Neural cell (in vitro differentiated cells): ENCODE measurements at regions not wholly inside any gene's neighbourhood (a gene's known extent, or its start where the extent isn't known, plus 50 kb on each side); places are given as distances from the start of the nearest gene placed in this dataset.

Experiments used
- H2AFZ ChIP-seq: fragments of 200-600, 300-800 bp; sonication (generic), shearing (Covaris generic); 2 replicates; pipeline ENCODE4 v1.6.0; 2014; ENCODE audit warnings: low read depth, mild to moderate bottlenecking, antibody characterized with exemption, low read length, moderate library complexity
- H3F3A ChIP-seq: fragments of 200-600 bp; shearing (Covaris generic); 2 replicates; pipeline ENCODE4 v1.6.1; 2016; ENCODE audit warnings: mild to moderate bottlenecking, moderate library complexity, mixed read lengths, antibody characterized with exemption, low read length; ENCODE audit not compliant: insufficient read depth, poor library complexity, severe bottlenecking
- H3K27ac ChIP-seq: fragments of 200-600, 300-800 bp; sonication (generic), shearing (Covaris generic); 2 replicates; pipeline ENCODE4 v1.5.1; 2014; ENCODE audit warnings: mild to moderate bottlenecking, low read length, moderate library complexity
- H3K27me3 ChIP-seq: fragments of 300-800, 200-600 bp; sonication (generic), shearing (Covaris generic); 2 replicates; pipeline ENCODE4 v1.6.0; 2014; ENCODE audit warnings: mild to moderate bottlenecking, low read depth, low read length, moderate library complexity; ENCODE audit not compliant: insufficient read depth
- H3K36me3 ChIP-seq: fragments of 300-800, 200-600 bp; sonication (generic), shearing (Covaris generic); 2 replicates; pipeline ENCODE4 v1.5.1; 2014; ENCODE audit warnings: mild to moderate bottlenecking, antibody characterized with exemption, low read length, moderate library complexity; ENCODE audit not compliant: insufficient read depth
- H3K4me2 ChIP-seq: fragments of 300-800, 200-600 bp; sonication (generic), shearing (Covaris generic); 2 replicates; pipeline ENCODE4 v1.6.0; 2014; ENCODE audit warnings: mild to moderate bottlenecking, low read length
- H3K4me3 ChIP-seq: fragments of 300-800, 200-600 bp; sonication (generic), shearing (Covaris generic); 2 replicates; pipeline ENCODE4 v1.5.1; 2014; ENCODE audit warnings: mild to moderate bottlenecking, low read length, moderate library complexity
- H3K79me2 ChIP-seq: fragments of 200-600 bp; shearing (Covaris generic); replicated peaks from 2 replicates; pipeline ENCODE4 v1.6.0; 2014; ENCODE audit warnings: mild to moderate bottlenecking, low read length, moderate library complexity; ENCODE audit not compliant: insufficient read depth
- H3K9ac ChIP-seq: fragments of 300-800, 200-600 bp; sonication (generic), shearing (Covaris generic); 2 replicates; pipeline ENCODE4 v1.6.1; 2016; ENCODE audit warnings: mild to moderate bottlenecking, low read length, mixed read lengths
- H3K9me2 ChIP-seq: fragments of 200-600 bp; shearing (Covaris generic); 2 replicates; pipeline ENCODE4 v1.6.1; 2016; ENCODE audit warnings: mild to moderate bottlenecking, low read length, mixed read lengths; ENCODE audit not compliant: insufficient read depth
- H3K9me3 ChIP-seq: fragments of 200-600, 300-800 bp; sonication (generic), shearing (Covaris generic); 2 replicates; pipeline ENCODE4 v1.6.1; 2016; ENCODE audit warnings: mild to moderate bottlenecking, mixed run types, low read length, moderate library complexity, mixed read lengths
- H4K20me1 ChIP-seq: fragments of 200-600 bp; shearing (Covaris generic); 2 replicates; pipeline ENCODE4 v1.6.1; 2016; ENCODE audit warnings: mild to moderate bottlenecking, mixed run types; ENCODE audit not compliant: insufficient read depth
- CTCF ChIP-seq: fragments of 450-650 bp; IDR thresholded peaks from 2 replicates; pipeline ENCODE4 v1.5.1; 2014; ENCODE audit warnings: antibody characterized with exemption, mild to moderate bottlenecking, moderate library complexity; ENCODE audit not compliant: poor library complexity, severe bottlenecking
- EP300 ChIP-seq: fragments of 450-650 bp; conservative IDR thresholded peaks from 2 replicates; pipeline ENCODE4 v1.6.1; 2014; ENCODE audit warnings: antibody characterized with exemption, mild to moderate bottlenecking, moderate library complexity; ENCODE audit not compliant: poor library complexity, severe bottlenecking
- EZH2 ChIP-seq: fragments of 200-600, 300-800 bp; shearing (Covaris generic), sonication (generic); IDR thresholded peaks from 2 replicates; pipeline ENCODE4 v1.6.1; 2014; ENCODE audit warnings: antibody characterized with exemption, low read length, borderline replicate concordance, mild to moderate bottlenecking; ENCODE audit not compliant: insufficient read depth, poor library complexity, severe bottlenecking
- MXI1 ChIP-seq: fragments of 450-650 bp; conservative IDR thresholded peaks from 2 replicates; pipeline ENCODE4 v1.6.1; 2014; ENCODE audit warnings: antibody characterized with exemption, mild to moderate bottlenecking; ENCODE audit not compliant: poor library complexity, severe bottlenecking
- POLR2AphosphoS5 ChIP-seq: IDR thresholded peaks from 2 replicates; pipeline ENCODE4 v1.6.1; 2012
- RAD21 ChIP-seq: fragments of 450-650 bp; conservative IDR thresholded peaks from 2 replicates; pipeline ENCODE4 v1.6.1; 2014; ENCODE audit warnings: antibody characterized with exemption, mild to moderate bottlenecking, moderate library complexity
- REST ChIP-seq: IDR thresholded peaks from 2 replicates; pipeline ENCODE4 v1.6.1; 2012; ENCODE audit warnings: borderline replicate concordance
- SMC3 ChIP-seq: fragments of 450-650 bp; conservative IDR thresholded peaks from 2 replicates; pipeline ENCODE4 v1.6.1; 2014; ENCODE audit warnings: antibody characterized with exemption, mild to moderate bottlenecking, moderate library complexity; ENCODE audit not compliant: poor library complexity
- TAF1 ChIP-seq: IDR thresholded peaks from 2 replicates; pipeline ENCODE4 v1.6.1; 2012; ENCODE audit warnings: low read depth

DNA sequence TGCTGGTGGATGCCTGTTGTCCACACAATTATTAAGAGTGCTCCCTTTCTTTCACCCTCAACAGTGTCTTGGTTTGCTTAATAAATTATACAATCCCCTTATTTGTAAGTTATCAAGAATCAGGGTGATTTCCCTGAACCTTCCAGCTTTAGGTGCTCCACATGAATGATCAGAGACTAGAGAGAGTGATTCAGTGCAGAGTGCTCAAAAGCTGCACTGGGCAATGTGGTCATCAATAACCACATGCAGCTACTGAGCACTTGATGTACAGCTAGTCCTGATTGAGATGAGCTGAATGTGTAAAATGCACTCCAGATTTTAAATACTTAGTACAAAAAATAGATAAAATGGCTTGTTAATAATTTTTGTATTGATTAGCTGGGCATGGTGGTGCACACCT, 76.8 kb upstream of the TRIO start:
- TF ChIP-seq SMC3 (no peak), MXI1 (no peak), EP300 (no peak), TAF1 (no peak), POLR2AphosphoS5 (no peak), EZH2 (no peak), CTCF (no peak), RAD21 (no peak), REST (no peak)
- Histone ChIP-seq H3K9ac (no peak overlapping the region), H3K9me2 (no peaks in the 10 kb centered on the region), H3K4me2 (no peak overlapping the region), H3K9me3 (no peaks in the 10 kb centered on the region), H3K27me3 (no peaks in the 10 kb centered on the region), H3K36me3 (no peaks in the 10 kb centered on the region), H3F3A (no peaks in the 10 kb centered on the region), H3K79me2 (no peaks in the 10 kb centered on the region), H3K4me3 (no peak overlapping the region), H3K27ac (no peak overlapping the region), H4K20me1 (no peaks in the 10 kb centered on the region), H2AFZ (no peak overlapping the region)

- no peak overlapping the region for H3K27ac ChIP-seq
- no peaks in the 10 kb centered on the region for H3F3A ChIP-seq
- no peak for TF ChIP-seq RAD21
- TF ChIP-seq REST = no peak
- TF ChIP-seq EZH2 = no peak
- TF ChIP-seq SMC3 = no peak
- no peak for TF ChIP-seq MXI1
- TF ChIP-seq EP300 = no peak
- no peak for TF ChIP-seq CTCF
- TF ChIP-seq POLR2AphosphoS5 = no peak
- TF ChIP-seq TAF1 = no peak
- no peak overlapping the region for H3K4me3 ChIP-seq
- H3K9ac ChIP-seq = no peak overlapping the region
- no peak overlapping the region for H3K4me2 ChIP-seq
- H3K79me2 ChIP-seq = no peaks in the 10 kb centered on the region
- H3K36me3 ChIP-seq = no peaks in the 10 kb centered on the region
- no peak overlapping the region for H2AFZ ChIP-seq
- no peaks in the 10 kb centered on the region for H4K20me1 ChIP-seq
- H3K27me3 ChIP-seq = no peaks in the 10 kb centered on the region
- H3K9me3 ChIP-seq = no peaks in the 10 kb centered on the region
- H3K9me2 ChIP-seq = no peaks in the 10 kb centered on the region
Measured at GRCh38 chr5:14064841-14065240, 78.3 kb upstream of the TRIO start.
